Thoracic aorta (tissue), 2 donors: ENCODE measurements at regions not wholly inside any gene's neighbourhood (a gene's known extent, or its start where the extent isn't known, plus 50 kb on each side); places are given as distances from the start of the nearest gene placed in this dataset.

Experiments used
- ATAC-seq: fragments of 150-250 bp; one replicate; pipeline ENCODE4 v1.8.0; 2017; ENCODE audit warnings: low read depth; ENCODE audit not compliant: insufficient number of reproducible peaks, low FRiP score
- DNase-seq: peaks from one replicate; pipeline ENCODE4 v3.0.0-alpha.2; 2020; ENCODE audit warnings: low spot score
- H3K27ac ChIP-seq, 2 donors: fragments of 200-600 bp; sonication (generic); 1 replicate in 1 of 2; 2 replicates in 1 of 2; pipeline ENCODE4 v1.5.1; 2016; ENCODE audit warnings: mild to moderate bottlenecking in 2 of 2, moderate library complexity in 2 of 2
- H3K27me3 ChIP-seq: fragments of 200-600 bp; sonication (generic); replicated peaks from 2 replicates; pipeline ENCODE4 v1.6.0; 2016; ENCODE audit warnings: mild to moderate bottlenecking; ENCODE audit not compliant: insufficient read depth
- H3K36me3 ChIP-seq: fragments of 200-600 bp; sonication (generic); one replicate; pipeline ENCODE4 v1.5.1; 2016
- H3K4me1 ChIP-seq, 2 donors: fragments of 200-600 bp; sonication (generic); 1 replicate in 1 of 2; 2 replicates in 1 of 2; pipeline versions ENCODE4 v1.5.1 to v1.6.0; 2016; ENCODE audit warnings: low read depth in 2 of 2, mild to moderate bottlenecking in 1 of 2; ENCODE audit not compliant: control insufficient read depth in 1 of 2
- H3K4me3 ChIP-seq: fragments of 200-600 bp; sonication (generic); 2 replicates; pipeline ENCODE4 v1.5.1; 2016; ENCODE audit warnings: mild to moderate bottlenecking
- H3K9me3 ChIP-seq: fragments of 200-600 bp; sonication (generic); 2 replicates; pipeline ENCODE4 v1.5.1; 2016
- TF ChIP-seq, protein P1 (sequence below): fragments of 200-600 bp; sonication (generic); IDR thresholded peaks from one replicate; pipeline ENCODE4 v1.5.1; 2019; ENCODE audit warnings: antibody characterized with exemption

DNA sequence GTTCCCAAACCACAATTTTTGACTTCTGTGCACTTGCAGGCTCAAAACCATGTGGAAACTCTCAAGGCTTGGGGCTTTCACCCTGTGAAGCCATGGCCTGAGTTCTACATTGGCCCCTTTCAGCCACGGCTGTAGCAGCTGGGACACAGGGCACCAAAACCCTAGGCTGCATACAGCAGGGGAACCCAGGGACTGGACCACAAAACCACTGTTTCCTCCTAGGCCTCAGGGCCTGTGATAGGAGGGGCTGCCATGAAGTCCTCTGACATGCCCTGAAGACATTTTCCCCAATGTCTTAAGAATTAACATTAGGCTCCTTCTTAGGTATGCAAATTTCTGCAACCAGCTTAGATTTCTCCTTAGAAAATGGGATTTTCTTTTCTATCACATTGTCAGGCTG, 312.1 kb upstream of the TUSC1 start:
- no peaks in the 10 kb centered on the region for H3K36me3 ChIP-seq
- peaks cover 3% of the 10 kb centered on the region for H3K9me3 ChIP-seq
- H3K27me3 ChIP-seq: no peaks in the 10 kb centered on the region
- no peaks in the 10 kb centered on the region for H3K4me1 ChIP-seq
- DNase-seq (no peak), ATAC-seq (no peak)
- TF ChIP-seq, protein P1, sequence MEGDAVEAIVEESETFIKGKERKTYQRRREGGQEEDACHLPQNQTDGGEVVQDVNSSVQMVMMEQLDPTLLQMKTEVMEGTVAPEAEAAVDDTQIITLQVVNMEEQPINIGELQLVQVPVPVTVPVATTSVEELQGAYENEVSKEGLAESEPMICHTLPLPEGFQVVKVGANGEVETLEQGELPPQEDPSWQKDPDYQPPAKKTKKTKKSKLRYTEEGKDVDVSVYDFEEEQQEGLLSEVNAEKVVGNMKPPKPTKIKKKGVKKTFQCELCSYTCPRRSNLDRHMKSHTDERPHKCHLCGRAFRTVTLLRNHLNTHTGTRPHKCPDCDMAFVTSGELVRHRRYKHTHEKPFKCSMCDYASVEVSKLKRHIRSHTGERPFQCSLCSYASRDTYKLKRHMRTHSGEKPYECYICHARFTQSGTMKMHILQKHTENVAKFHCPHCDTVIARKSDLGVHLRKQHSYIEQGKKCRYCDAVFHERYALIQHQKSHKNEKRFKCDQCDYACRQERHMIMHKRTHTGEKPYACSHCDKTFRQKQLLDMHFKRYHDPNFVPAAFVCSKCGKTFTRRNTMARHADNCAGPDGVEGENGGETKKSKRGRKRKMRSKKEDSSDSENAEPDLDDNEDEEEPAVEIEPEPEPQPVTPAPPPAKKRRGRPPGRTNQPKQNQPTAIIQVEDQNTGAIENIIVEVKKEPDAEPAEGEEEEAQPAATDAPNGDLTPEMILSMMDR: no peak
- no peak overlapping the region for H3K4me3 ChIP-seq
- no peak overlapping the region for H3K27ac ChIP-seq

DNA sequence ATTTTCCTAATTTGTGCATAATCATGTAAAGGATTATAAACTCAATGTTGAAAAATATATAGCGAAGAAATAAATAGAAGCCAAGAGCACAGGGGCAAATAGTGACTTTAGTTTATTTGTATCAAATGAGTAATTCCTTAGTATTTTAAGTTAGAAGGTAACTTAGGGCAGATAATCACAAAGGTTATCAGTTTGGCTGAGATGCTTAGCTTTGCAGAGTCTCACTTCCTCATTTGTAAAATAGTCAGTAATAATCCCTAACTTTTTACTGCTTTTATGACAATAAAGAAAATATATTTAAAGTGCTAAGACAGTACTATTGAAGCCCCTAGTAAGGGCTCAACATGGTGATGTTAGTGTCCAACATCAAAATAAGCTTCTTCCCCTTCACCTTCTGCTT, 297.4 kb upstream of the TUSC1 start:
- Histone ChIP-seq H3K9me3 (peaks cover 8% of the 10 kb centered on the region), H3K4me1 (no peaks in the 10 kb centered on the region), H3K36me3 (no peaks in the 10 kb centered on the region), H3K27ac (no peak overlapping the region), H3K4me3 (no peak overlapping the region), H3K27me3 (no peaks in the 10 kb centered on the region)
- TF ChIP-seq, protein P1: no peak
- DNase-seq: no peak
- ATAC-seq: no peak

DNA sequence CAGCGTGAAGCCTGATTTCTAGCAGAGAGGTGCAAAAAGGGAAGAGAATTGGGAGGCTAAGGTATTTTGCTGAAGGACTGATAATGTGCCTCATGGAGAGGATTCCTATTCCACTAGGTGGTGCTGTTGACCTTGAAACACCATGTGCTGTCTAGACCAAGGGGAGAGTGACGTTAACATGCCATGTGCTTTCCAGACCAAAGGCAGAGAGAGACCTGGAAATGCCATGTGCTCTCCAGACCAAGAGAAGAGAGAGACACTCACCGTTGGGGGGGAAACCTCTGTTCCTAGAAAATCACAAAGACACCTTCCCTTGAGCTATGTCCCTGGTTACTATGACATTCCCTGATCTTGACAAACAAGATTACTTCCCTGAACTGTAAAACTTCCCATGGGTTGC, 286.0 kb upstream of the TUSC1 start:
- Histone ChIP-seq H3K36me3 (no peaks in the 10 kb centered on the region), H3K4me3 (no peak overlapping the region), H3K27ac (no peak overlapping the region), H3K27me3 (no peaks in the 10 kb centered on the region), H3K9me3 (no peaks in the 10 kb centered on the region), H3K4me1 (no peaks in the 10 kb centered on the region)
- no peak for DNase-seq
- TF ChIP-seq, protein P1: no peak
- no peak for ATAC-seq

DNA sequence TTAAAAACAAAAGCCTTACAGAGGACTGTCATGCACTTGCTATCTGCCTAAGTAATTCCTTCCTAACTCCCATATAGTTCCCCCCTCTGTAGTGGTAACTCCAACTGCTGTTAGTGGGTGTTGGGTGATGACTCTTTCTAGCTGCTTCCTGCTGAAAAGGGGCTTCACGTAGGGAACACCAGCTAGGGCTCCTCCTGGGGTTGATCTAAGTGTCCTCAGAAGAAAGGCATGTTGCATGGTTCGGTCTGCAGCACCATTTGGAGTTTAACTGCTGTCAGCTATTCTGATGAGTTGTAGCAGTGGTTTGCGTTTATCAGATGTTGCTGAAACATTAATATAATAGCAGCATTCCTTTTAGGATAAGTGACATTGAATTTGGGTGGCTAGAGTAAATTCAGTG, 281.9 kb upstream of the TUSC1 start:
- ATAC-seq (no peak), DNase-seq (no peak)
- TF ChIP-seq, protein P1: no peak
- no peaks in the 10 kb centered on the region for H3K36me3 ChIP-seq
- H3K27me3 ChIP-seq: no peaks in the 10 kb centered on the region
- no peak overlapping the region for H3K4me3 ChIP-seq
- H3K4me1 ChIP-seq: no peaks in the 10 kb centered on the region
- no peak overlapping the region for H3K27ac ChIP-seq
- H3K9me3 ChIP-seq: no peaks in the 10 kb centered on the region

DNA sequence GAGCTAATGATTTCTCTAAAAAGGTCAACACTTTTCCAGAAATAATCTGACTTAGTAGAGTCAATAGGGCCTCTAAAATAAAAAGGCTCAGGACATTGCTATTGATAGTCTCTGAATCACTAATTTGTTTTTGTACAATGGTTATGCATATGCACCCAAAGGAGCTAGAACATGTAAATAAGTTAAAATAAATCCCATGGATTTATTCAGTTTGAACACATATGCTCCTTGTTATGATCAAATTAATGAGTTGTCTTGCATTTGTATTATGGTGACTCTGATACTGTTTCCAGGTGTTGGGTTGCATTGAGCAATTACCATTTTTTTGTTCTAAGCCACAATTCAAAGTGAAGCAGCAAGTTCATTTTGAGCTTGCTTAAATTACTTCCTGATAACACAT, 276.0 kb upstream of the TUSC1 start:
- no peaks in the 10 kb centered on the region for H3K36me3 ChIP-seq
- no peak overlapping the region for H3K4me3 ChIP-seq
- TF ChIP-seq, protein P1: no peak
- no peaks in the 10 kb centered on the region for H3K4me1 ChIP-seq
- no peaks in the 10 kb centered on the region for H3K9me3 ChIP-seq
- DNase-seq (no peak), ATAC-seq (no peak)
- no peak overlapping the region for H3K27ac ChIP-seq
- H3K27me3 ChIP-seq: no peaks in the 10 kb centered on the region
